GM19025 (cell line): ENCODE measurements at regions not wholly inside any gene's neighbourhood (a gene's known extent, or its start where the extent isn't known, plus 50 kb on each side); places are given as distances from the start of the nearest gene placed in this dataset.
"Not testable (repeated sequence)": the region's sequence is repeated elsewhere in the genome, so short reads cannot be mapped to it uniquely, and the experiment has no call there.

Source experiments
- ATAC-seq: cut with Tn5 transposase; IDR thresholded peaks from one replicate; pipeline ENCODE4 v1.9.1; 2021; ENCODE audit warnings: mild to moderate bottlenecking, low read depth, moderate library complexity; ENCODE audit not compliant: unreplicated experiment

DNA sequence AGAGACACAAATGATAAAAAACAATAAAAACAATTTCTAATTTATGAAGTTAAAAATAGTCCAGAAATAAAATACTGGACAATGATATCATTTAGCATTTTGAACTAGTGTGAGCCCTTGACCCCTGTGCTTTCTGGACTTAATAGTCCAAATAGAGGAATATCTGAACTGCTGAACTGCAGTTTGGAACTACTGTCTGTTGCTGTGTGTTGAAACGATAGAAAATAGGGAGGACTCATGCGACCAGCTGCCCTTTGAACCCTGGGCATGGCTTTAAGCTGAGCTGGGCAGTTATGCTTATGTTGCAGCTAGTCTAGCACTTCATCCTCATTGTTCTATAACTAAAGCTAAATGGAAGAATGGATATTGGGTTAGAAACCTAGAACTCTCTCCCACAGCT, 99.5 kb downstream of the FMR1NB start:
- no peak for ATAC-seq

DNA sequence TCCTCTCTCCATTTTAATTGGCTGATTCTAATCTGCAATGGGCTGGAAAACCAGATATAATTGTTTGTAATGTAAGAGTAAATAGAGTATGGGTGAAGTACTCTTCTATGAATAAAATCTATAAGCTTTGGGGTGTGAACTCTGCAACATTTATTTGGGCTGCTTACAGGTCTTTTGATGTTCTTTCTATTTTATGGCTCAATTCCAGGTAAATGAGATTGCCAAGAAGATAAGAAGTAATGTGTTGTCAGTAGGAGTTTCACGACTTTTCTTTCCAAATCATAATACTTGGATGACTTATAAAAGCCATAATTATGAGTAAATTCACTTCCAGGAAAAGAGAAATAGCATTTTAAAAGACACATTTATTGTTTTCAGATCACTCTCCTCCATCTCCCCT, 103.5 kb downstream of the FMR1NB start:
- ATAC-seq: no peak

DNA sequence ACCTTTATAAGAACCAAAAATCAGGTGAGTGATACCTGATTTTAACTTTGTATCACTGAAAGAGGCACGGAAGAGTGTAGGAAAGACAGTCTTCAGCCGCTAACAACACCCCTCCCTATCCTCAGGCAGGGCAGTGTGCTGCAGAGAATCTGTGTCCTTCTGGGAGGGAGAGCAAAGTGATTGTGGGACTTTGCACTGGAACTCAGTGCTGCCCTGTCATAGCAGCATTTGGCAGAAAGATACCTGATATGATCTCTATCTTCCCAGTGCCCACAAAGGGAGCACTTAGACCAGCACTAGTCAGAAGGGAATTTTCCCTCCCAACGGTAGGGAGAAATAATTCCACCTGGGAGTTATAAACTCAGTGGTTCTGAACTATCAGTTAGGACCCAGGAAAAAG, 139.0 kb downstream of the FMR1NB start:
- ATAC-seq: no peak

DNA sequence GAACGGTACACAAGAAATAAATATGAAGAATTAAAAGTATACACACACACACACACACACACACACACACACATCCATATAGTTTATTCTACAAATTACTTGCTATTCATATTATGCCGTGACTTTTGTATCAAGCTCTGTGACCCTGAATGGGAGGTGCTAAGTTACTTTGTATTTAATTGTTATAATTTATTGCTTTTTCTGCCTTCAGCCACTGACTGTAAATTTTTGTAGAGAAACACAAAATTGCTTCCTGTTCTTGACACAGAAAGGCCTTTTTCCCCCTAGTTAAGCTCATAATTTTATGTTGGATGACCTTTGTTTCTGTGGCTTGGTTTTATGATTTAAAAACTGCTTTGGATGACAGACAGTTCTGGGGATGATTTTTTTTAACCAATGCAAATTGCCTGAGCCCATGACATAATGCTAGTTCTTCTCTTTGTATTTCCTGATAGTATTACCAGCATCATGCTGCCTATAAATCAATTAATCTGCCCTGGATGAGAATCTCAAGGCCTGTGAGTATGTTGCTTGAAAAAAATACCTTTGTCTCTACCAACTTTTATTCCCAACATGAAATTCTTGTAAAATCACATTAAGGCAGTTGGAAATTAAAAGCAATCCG, 140.0 kb downstream of the FMR1NB start:
- ATAC-seq: no peak

DNA sequence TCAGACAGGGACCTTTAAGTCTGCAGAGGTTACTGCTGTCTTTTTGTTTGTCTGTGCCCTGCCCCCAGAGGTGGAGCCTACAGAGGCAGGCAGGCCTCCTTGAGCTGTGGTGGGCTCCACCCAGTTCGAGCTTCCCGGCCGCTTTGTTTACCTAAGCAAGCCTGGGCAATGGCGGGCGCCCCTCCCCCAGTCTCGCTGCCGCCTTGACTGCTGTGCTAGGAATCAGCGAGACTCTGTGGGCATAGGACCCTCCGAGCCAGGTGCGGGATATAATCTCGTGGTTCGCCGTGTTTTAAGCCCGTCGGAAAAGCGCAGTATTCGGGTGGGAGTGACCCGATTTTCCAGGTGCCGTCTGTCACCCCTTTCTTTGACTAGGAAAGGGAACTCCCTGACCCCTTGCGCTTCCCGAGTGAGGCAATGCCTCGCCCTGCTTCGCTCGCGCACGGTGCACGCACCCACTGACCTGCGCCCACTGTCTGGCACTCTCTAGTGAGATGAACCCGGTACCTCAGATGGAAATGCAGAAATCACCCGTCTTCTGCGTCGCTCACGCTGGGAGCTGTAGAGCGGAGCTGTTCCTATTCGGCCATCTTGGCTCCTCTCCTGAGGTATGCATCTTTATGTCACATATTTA, 147.9 kb downstream of the FMR1NB start:
- ATAC-seq: not testable (repeated sequence)

DNA sequence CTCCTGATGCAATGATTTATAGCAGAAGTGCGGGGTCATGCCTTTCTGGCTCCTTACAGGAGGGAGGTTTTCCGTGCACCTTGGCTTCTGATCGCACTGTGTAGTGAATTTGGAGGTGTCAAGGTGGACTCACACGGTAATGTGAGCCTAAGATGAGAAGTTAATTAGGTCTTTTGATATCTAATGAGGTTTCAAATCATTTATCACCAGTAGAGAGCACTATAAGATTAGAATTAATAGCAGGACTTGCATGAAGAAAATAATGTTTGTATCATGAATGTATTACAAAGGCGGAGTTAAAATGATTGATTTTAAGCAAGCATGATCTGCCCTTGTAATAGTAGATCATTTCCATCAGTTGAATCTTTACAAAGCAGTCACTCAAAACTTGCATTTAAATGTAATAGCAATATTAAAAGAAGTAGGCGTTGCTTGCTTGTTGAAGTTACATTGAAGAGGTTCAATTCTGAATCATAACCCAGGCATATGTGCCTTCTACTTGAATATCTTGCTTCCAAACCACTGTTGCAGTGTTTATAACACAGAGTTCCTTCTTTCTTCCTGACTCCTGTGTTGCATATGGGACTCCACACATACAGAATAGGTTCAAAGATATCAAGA, 152.1 kb downstream of the FMR1NB start:
- ATAC-seq: no peak

DNA sequence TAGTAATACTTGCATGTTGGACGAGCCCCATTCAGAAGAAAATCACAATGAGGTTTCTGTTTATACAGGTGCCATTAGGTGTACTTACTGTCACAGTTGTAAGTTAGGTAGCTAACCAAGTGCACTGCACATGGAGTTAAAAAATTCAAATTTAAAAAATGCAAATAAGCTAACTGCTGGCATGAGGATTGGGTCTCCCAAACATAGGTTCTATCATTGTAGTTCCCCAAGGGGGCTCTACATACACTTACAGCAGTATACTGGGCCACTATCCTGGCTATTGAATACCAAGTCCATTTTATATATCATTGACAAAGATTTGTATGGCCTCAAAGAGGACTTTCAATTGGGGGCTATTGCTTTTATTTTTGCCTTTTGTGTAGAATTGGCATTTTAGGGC, 153.4 kb downstream of the FMR1NB start:
- no peak for ATAC-seq

DNA sequence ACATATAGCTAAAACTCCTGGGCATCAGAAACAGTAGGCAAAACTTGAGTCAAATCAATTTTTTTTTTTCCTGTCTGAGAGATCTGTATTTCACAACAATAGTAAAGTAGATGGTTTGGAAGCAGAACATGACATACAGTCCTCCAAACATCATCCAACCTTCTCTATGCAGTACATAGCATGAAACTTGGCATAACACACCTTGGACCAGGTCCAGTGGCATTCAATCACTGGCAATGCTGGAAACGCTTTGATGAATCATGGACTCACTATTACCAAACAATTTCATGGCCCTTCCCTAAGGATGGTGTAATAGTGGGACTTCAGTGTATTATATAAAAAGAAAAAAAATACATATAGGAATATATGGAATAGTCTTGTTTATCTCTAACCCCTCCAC, 154.6 kb downstream of the FMR1NB start:
- no peak for ATAC-seq

DNA sequence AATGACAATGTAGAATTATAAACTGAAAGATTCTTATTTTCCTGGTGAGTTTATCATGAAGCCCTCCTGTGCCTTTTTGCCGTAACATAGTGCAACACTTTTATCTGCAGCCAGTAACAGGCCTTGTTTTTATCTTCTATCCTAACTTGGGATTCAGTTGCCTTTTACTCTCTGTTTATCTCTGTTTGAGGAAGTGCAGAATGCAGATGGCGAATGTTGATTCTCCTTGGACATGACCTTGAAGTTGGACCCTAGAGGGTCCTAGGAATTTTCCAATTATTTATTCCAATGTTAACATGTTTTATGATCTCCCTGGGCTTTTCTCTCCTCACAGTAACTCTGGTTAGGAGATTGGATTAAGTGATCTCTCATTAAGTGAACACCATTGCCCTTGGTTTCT, 165.0 kb downstream of the FMR1NB start:
- ATAC-seq: no peak

DNA sequence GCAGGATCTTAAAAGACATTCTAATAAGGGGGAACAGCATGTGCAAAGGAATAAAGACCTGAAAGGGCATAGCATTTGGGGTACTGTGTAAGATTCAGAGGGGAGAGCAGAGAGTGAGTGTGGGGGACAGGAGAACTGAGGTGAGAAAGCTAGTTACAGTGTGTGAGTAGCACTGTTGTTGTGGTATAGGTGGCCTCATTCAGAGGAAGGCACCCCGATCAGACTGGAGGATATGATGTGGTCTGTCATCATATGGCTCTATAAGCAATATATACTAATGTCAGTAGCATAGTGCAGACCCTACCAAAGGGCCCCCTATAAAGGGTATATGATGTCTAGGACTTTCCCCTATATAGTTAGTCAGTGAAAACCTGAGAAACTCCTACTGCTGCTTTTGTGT, 175.8 kb downstream of the FMR1NB start:
- no peak for ATAC-seq

DNA sequence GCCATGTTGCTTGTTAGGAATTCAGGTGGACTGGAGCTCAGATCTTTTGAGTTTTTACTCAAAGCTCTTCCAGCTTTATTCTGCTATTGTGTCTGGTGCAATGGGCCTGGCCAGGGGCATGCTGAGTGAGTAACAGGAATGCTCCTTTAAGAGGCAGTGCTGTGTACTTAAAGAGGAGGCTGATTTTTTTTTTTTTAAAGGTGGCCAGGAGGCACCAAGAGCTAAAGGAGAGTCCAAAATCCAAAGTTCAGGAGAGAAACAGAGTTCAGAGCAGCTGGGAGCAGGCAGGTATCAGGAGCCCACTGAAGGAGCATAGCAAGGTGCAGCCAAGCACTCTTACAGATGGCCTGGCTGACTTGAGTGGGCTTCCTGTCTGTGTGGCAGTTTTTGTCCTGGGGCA, 178.7 kb downstream of the FMR1NB start:
- no peak for ATAC-seq

DNA sequence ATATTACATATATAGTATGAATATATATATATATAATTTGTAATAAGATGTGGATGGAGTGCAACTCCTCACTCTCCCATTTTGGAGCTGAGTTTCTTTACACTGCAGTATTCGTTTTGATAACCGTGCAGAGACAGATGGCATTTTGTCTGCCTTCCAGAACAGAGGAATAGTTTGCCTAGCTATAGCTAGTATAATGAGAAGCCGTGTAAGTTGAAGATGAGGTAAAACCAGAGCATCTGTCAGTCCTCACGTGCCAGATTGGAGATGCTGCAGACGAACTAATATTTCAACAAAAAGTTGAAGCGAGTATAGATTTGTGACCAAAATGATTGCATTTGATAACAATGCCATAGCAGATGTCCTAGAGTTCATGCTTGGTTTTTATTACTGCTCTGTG, 180.6 kb downstream of the FMR1NB start:
- ATAC-seq: no peak

DNA sequence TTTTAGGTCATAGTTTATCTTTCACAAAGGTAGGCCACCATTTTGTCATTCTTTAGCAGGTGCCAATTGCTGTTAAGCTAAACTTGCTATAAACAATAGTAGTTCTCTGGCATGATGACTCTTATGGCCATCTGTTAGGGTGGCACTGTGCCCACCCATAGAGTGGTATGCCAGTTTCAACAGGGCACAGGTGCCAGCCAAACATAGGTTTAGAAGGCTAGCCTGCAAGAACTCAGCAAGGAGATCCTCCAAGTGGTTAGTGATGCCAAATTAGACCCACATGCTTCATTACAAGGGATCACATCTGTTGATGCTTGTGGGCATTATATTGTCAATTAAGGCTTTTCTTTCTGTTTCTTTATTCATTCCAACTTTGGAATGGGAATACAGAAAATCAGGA, 204.5 kb downstream of the FMR1NB start:
- ATAC-seq: no peak

DNA sequence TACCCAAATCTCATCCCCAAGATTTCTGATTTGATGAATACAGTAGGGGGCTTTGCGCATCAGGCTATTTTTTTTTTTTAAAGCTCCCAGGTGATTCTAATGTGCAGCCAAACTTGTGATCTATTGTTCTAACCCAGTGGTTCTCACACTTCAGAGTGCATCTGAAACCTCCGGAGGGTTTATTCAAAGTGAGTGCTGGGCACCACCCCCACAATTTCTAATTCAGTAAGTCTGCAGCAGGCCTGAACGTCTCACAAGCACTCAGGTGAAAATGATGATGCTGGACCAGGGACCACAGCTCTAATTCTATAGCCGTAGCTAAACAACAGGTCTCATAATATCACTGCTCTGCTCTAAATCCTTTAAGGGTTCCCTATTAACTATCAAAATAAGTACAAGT, 211.4 kb downstream of the FMR1NB start:
- no peak for ATAC-seq

DNA sequence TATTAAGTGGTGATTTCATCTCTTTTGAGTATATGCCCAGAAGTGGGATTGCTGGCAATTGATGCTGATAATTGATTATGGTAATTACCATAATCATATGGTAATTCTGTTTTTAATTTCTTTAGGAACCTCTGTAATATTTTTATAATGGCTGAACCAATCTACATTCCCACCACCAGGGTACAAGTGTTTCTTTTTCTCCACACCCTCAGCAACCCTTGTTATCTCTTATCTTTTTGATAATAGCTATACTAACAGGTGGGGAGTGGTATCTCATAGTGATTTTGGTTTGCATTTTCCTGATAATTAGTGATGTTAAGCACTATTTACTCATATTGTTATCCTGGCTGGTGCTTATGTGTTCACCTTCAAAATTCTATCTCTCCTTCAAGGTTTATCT, 212.6 kb downstream of the FMR1NB start:
- ATAC-seq: no peak

DNA sequence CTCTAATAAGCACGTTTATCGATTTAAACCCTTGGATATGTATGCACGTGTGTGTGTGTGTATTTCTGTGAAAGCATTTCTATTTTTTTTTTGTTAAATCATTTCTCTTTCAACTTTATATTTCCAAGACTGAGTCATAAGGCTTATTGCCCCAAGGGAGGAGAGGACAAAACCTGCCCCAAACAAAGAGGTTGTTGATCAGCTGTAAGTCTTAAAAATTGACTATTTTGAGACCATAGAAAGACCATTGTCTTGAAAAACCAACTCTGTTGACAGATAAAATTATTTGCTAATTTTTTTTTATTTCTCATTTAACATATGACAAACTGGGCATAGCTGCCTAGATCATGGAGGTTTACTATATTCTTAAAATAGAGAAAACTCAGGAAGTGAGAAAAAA, 222.4 kb downstream of the FMR1NB start:
- ATAC-seq: no peak

DNA sequence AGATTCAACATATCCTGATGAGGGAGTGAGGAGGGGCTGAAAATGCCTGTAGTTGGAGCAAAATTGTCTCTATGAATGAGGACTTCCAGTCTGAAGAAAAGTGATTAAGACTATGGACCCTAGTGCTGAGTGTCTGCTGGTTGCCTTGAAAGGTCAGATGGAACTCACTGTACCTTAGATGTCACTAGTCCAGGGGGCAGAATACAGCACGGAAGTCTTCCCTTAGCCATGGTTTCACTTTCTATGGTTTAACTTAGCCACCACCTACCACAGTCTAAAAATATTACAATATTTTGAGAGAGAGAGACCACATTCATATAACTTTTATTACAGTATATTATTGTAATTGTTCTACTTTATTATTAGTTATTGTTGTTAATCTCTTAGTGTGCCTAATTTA, 223.1 kb downstream of the FMR1NB start:
- ATAC-seq: no peak

DNA sequence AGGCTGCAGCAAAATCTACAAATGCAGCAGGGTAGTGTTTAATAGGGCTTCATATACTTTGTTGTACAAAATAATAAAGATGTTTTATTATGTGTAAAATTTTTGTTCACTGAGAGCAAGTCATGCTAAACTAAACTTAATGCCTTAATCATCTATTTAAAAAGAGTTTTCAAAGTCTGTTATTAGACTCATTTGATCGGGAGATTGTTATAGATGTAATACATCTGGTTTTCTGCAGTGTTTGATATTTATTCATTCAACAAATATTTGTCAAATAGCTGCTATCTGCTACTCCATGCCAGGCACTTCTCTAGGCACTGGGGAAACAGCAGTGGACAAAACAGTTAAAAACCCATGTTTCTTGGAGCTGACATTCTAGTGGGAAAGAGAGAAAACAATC, 233.6 kb downstream of the FMR1NB start:
- ATAC-seq: no peak

DNA sequence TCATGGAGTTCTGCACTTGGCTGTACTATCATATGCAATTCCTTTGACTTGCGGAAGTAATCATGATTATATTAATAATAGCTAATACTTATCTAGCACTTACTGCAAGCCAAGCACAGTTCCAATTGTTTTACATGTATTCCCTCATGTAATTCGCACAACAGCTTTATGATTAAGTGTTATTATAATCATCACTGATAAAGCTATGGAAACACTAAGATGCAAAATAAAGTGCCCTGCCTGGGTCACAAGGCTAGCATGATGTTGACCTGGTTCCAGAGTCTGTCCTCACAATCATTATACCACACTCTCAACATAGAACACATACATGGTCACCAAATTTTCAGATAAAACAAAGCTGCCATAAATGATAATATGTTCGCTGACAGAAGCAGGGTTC, 234.6 kb downstream of the FMR1NB start:
- no peak for ATAC-seq

DNA sequence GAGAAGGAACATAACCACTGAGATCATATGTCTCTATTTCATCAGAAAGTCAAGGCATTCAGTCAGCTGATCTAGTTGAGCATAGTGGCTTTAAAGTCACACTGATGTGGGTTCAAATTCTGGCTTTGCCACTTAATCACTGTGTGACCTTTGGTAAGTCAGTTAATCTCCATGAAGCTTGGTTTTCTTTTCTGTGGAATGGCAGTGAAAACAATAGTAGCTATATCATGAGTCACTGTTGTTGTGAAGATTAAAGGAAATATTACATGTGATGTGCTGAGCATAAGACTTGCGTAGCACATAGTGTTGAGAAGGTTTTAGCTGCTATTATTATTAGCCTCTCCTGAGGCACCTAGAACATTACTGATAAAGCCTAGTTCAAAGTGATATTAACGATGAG, 242.2 kb downstream of the FMR1NB start:
- ATAC-seq: no peak

DNA sequence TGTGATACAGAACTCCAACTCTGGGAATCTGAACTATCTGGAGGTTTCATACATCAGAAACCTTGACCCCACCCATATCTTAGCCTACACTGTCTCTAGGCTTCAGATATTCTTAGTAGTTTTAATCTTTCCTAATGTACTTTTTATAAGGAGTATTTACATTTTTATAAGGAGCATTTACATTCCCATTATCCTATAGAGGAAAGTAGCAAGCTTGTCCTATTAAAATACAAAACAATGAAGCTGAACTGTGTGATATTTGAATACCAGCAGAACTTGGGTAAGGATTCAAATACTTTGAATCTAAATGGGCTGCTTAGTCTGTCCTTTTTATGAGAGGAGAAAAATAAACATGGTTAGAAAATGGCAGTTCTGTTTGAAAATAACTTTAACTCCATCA, 247.4 kb downstream of the FMR1NB start:
- ATAC-seq: no peak

DNA sequence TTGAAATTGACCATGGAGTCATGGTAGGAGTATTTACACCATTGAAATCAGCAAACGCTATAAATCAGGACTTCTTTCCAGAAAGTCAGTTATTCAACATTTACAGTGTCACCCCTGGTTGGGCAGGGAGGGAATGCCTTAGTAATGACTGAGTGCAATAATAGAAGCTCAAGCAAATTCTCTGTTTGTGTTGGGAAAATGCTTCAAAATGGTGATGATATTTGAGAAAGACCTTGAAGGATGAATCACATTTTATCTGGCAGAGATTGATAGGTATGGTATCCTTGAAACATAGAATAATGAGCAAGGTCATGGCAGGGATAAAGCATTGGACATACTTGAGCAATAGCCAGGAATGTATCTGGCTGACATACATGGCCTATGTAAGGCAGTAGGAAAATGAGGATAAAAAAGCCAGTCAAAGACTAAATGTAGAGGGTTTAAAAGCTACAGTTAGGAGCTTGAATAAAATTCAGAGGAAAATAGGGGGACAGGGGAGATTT, 248.7 kb downstream of the FMR1NB start:
- ATAC-seq: no peak
